ENCODE measurements at regions not wholly inside any gene's neighbourhood (a gene's known extent, or its start where the extent isn't known, plus 50 kb on each side); places are given as distances from the start of the nearest gene placed in this dataset.

GRCh38 chr6:122109075-122109474 is 290.4 kb upstream of the HSF2 start:
- Histone ChIP-seq H3K4me2 (ENCODE audit: control insufficient read depth, insufficient read depth) (no peak overlapping the region), H4K20me1 (ENCODE audit: control insufficient read depth, insufficient read depth) (no peaks in the 10 kb centered on the region), H3K27ac (ENCODE audit: control insufficient read depth, insufficient read depth) (no peak overlapping the region), H3K79me2 (ENCODE audit: control insufficient read depth, insufficient read depth, low read length) (no peaks in the 10 kb centered on the region), H3K9ac (ENCODE audit: control insufficient read depth, insufficient read depth, low read length) (no peak overlapping the region), H3K27me3 (replicated peaks in 1 of 2; ENCODE audit: control insufficient read depth in 2 of 2, insufficient read depth in 2 of 2, low read length in 1 of 2) (no peaks in the 10 kb centered on the region), H3K36me3 (ENCODE audit: control insufficient read depth in 2 of 2, insufficient read depth in 2 of 2, low read length in 1 of 2) (no peaks in the 10 kb centered on the region), H2AFZ (ENCODE audit: control insufficient read depth, low read depth, low read length) (no peak overlapping the region), H3K9me3 (replicated peaks; ENCODE audit: control insufficient read depth, insufficient read depth, low read length) (no peaks in the 10 kb centered on the region), H3K4me3 (no peak overlapping the region), H3K4me1 (ENCODE audit: control insufficient read depth, insufficient read depth, low read length) (no peaks in the 10 kb centered on the region)
- ChIA-PET RAD21 (ENCODE audit: unreplicated experiment) (no interaction called here), CTCF (no interaction called here), SMC1A (ENCODE audit: uncharacterized antibody, unreplicated experiment) (no interaction called here), POLR2A (no interaction called here)
- TF ChIP-seq IKZF1 (conservative IDR thresholded peaks at IDR 0.05) (no peak), CEBPB (IDR thresholded peaks at IDR 0.05; ENCODE audit: borderline replicate concordance in 1 of 2, low read depth in 2 of 2, low read length in 2 of 2) (no peak), NR2C1 (IDR thresholded peaks at IDR 0.05) (no peak), BMI1 (IDR thresholded peaks at IDR 0.05; ENCODE audit: borderline replicate concordance) (no peak), USF1 (IDR thresholded peaks at IDR 0.05; ENCODE audit: borderline replicate concordance, extremely low read length, insufficient read depth, low read depth, low read length) (no peak), RFX5 (IDR thresholded peaks at IDR 0.05; ENCODE audit: low read depth, low read length) (no peak), RAD51 (IDR thresholded peaks at IDR 0.05) (no peak), ZNF207 (IDR thresholded peaks at IDR 0.05; ENCODE audit: borderline replicate concordance) (no peak), NKRF (conservative IDR thresholded peaks at IDR 0.05) (no peak), HDGF (IDR thresholded peaks at IDR 0.05) (no peak), MXI1 (IDR thresholded peaks at IDR 0.05; ENCODE audit: low read depth, low read length) (no peak), BACH1 (IDR thresholded peaks at IDR 0.05; ENCODE audit: borderline replicate concordance) (no peak), NRF1 (conservative IDR thresholded peaks at IDR 0.05; ENCODE audit: low read depth, low read length) (no peak)
- TF ChIP-seq, protein P1, sequence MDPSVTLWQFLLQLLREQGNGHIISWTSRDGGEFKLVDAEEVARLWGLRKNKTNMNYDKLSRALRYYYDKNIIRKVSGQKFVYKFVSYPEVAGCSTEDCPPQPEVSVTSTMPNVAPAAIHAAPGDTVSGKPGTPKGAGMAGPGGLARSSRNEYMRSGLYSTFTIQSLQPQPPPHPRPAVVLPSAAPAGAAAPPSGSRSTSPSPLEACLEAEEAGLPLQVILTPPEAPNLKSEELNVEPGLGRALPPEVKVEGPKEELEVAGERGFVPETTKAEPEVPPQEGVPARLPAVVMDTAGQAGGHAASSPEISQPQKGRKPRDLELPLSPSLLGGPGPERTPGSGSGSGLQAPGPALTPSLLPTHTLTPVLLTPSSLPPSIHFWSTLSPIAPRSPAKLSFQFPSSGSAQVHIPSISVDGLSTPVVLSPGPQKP (IDR thresholded peaks at IDR 0.05; ENCODE audit: low read depth, low read length), result no peak
- TF ChIP-seq, protein P2, sequence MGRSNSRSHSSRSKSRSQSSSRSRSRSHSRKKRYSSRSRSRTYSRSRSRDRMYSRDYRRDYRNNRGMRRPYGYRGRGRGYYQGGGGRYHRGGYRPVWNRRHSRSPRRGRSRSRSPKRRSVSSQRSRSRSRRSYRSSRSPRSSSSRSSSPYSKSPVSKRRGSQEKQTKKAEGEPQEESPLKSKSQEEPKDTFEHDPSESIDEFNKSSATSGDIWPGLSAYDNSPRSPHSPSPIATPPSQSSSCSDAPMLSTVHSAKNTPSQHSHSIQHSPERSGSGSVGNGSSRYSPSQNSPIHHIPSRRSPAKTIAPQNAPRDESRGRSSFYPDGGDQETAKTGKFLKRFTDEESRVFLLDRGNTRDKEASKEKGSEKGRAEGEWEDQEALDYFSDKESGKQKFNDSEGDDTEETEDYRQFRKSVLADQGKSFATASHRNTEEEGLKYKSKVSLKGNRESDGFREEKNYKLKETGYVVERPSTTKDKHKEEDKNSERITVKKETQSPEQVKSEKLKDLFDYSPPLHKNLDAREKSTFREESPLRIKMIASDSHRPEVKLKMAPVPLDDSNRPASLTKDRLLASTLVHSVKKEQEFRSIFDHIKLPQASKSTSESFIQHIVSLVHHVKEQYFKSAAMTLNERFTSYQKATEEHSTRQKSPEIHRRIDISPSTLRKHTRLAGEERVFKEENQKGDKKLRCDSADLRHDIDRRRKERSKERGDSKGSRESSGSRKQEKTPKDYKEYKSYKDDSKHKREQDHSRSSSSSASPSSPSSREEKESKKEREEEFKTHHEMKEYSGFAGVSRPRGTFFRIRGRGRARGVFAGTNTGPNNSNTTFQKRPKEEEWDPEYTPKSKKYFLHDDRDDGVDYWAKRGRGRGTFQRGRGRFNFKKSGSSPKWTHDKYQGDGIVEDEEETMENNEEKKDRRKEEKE (IDR thresholded peaks at IDR 0.05), result no peak
- intact Hi-C loops (cut with micrococcal nuclease; ENCODE audit: unreplicated experiment) (no loop called here), in situ Hi-C loops (cut with MboI) (no loop called here)
- BruUV-seq (replicated peaks), result no TSS peak
- DNase-seq (ENCODE audit: low read depth, low spot score) (no peak), FAIRE-seq (no peak), ATAC-seq (no peak)

All from GM12878 (cell line).